Lower leg skin (tissue), 3 donors: ENCODE measurements at regions not wholly inside any gene's neighbourhood (a gene's known extent, or its start where the extent isn't known, plus 50 kb on each side); places are given as distances from the start of the nearest gene placed in this dataset.

Source experiments
- POLR2A ChIP-seq, 2 donors: fragments of 450-650 bp; IDR thresholded peaks; one replicate each; pipeline ENCODE4 v1.6.1; 2016 to 2017; ENCODE audit warnings: antibody characterized with exemption in 2 of 2, mild to moderate bottlenecking in 1 of 2, moderate library complexity in 1 of 2
- TF ChIP-seq, protein P1 (sequence below), 3 donors: fragments of 450-650 bp; IDR thresholded peaks; one replicate each; pipeline ENCODE4 v1.5.1; 2016; ENCODE audit warnings: antibody characterized with exemption in 3 of 3, mild to moderate bottlenecking in 3 of 3, moderate library complexity in 2 of 3

DNA sequence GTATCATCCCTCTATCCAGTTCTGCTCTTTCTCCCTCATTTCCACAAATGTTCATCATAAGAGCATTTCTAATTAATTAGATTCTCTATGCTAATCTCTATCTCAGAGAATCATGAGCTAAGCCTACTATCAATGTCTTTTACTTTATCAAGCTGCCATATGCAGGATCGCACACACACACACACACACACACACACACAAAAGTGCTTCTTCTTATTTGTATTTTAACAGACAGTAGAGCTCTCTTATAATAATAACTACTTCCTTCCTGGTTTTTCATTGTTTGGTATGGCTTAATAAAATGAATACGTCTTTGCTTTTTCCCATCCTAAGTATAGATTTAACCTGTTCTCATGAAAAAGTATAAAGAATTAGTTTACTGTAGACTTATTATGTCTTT, 170.2 kb downstream of the HAO1 start:
- TF ChIP-seq, protein P1, sequence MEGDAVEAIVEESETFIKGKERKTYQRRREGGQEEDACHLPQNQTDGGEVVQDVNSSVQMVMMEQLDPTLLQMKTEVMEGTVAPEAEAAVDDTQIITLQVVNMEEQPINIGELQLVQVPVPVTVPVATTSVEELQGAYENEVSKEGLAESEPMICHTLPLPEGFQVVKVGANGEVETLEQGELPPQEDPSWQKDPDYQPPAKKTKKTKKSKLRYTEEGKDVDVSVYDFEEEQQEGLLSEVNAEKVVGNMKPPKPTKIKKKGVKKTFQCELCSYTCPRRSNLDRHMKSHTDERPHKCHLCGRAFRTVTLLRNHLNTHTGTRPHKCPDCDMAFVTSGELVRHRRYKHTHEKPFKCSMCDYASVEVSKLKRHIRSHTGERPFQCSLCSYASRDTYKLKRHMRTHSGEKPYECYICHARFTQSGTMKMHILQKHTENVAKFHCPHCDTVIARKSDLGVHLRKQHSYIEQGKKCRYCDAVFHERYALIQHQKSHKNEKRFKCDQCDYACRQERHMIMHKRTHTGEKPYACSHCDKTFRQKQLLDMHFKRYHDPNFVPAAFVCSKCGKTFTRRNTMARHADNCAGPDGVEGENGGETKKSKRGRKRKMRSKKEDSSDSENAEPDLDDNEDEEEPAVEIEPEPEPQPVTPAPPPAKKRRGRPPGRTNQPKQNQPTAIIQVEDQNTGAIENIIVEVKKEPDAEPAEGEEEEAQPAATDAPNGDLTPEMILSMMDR (IDR thresholded peaks at IDR 0.05), result no peak
- no peak for TF ChIP-seq POLR2A (IDR thresholded peaks at IDR 0.05)
